ENCODE measurements at regions not wholly inside any gene's neighbourhood (a gene's known extent, or its start where the extent isn't known, plus 50 kb on each side); places are given as distances from the start of the nearest gene placed in this dataset.
"Not testable (repeated sequence)": the region's sequence is repeated elsewhere in the genome, so short reads cannot be mapped to it uniquely, and the experiment has no call there.

- no peak overlapping the region for H3K4me3 ChIP-seq (ENCODE audit: low read depth, low read length)
- DNase-seq (ENCODE audit: low read depth) = no peak
- TF ChIP-seq CTCF (conservative IDR thresholded peaks at IDR 0.05; ENCODE audit: low read depth, low read length) = no peak
Measured at GRCh38 chr2:77578354-77578753, 56.2 kb upstream of the LRRTM4 start.

- H3K4me3 ChIP-seq (ENCODE audit: low read depth, low read length) = no peak overlapping the region
- TF ChIP-seq CTCF (conservative IDR thresholded peaks at IDR 0.05; ENCODE audit: low read depth, low read length) = no peak
- no peak for DNase-seq (ENCODE audit: low read depth)
Measured at GRCh38 chr2:77579076-77579769, 57.0 kb upstream of the LRRTM4 start.

GRCh38 chr2:77588438-77588837, 66.3 kb upstream of the LRRTM4 start:
- DNase-seq (ENCODE audit: low read depth) = no peak
- no peak for TF ChIP-seq CTCF (conservative IDR thresholded peaks at IDR 0.05; ENCODE audit: low read depth, low read length)
- H3K4me3 ChIP-seq (ENCODE audit: low read depth, low read length) = no peak overlapping the region

GRCh38 chr2:77590298-77590917, 68.2 kb upstream of the LRRTM4 start:
- TF ChIP-seq CTCF (conservative IDR thresholded peaks at IDR 0.05; ENCODE audit: low read depth, low read length) = no peak
- H3K4me3 ChIP-seq (ENCODE audit: low read depth, low read length) = no peak overlapping the region
- DNase-seq (ENCODE audit: low read depth) = no peak

- DNase-seq (ENCODE audit: low read depth); H3K4me3 ChIP-seq (ENCODE audit: low read depth, low read length): not testable (repeated sequence)
Measured at GRCh38 chr2:77592955-77593354, 70.8 kb upstream of the LRRTM4 start.

GRCh38 chr2:77602771-77603170, 80.6 kb upstream of the LRRTM4 start:
- H3K4me3 ChIP-seq (ENCODE audit: low read depth, low read length) = no peak overlapping the region
- no peak for DNase-seq (ENCODE audit: low read depth)
- no peak for TF ChIP-seq CTCF (conservative IDR thresholded peaks at IDR 0.05; ENCODE audit: low read depth, low read length)

GRCh38 chr2:77604953-77605929, 83.1 kb upstream of the LRRTM4 start:
- DNase-seq (ENCODE audit: low read depth) = no peak
- TF ChIP-seq CTCF (conservative IDR thresholded peaks at IDR 0.05; ENCODE audit: low read depth, low read length) = no peak

More at GRCh38 chr2:77604953-77605929, 83.1 kb upstream of the LRRTM4 start:
- no peak overlapping the region for H3K4me3 ChIP-seq (ENCODE audit: low read depth, low read length)
